Loucy (cell line): ENCODE measurements at regions not wholly inside any gene's neighbourhood (a gene's known extent, or its start where the extent isn't known, plus 50 kb on each side); places are given as distances from the start of the nearest gene placed in this dataset.

Experiments
- H2AFZ ChIP-seq: fragments of 200-600 bp; sonication (generic); 2 replicates; pipeline ENCODE4 v1.6.0; 2016; ENCODE audit warnings: antibody characterized with exemption, mild to moderate bottlenecking, low read length, moderate library complexity
- H3F3A ChIP-seq: fragments of 200-600 bp; 2 replicates; pipeline ENCODE4 v1.6.0; 2016; ENCODE audit warnings: antibody characterized with exemption, low read depth, mild to moderate bottlenecking
- H3K27me3 ChIP-seq: fragments of 200-600 bp; sonication (generic); 2 replicates; pipeline ENCODE4 v1.6.1; 2014; ENCODE audit warnings: low read length, mild to moderate bottlenecking; ENCODE audit not compliant: insufficient read depth, poor library complexity, severe bottlenecking
- H3K36me3 ChIP-seq: fragments of 200-600 bp; sonication (generic); 2 replicates; pipeline ENCODE4 v1.6.1; 2016; ENCODE audit warnings: low read length; ENCODE audit not compliant: insufficient read depth
- H3K4me1 ChIP-seq: fragments of 200-600 bp; sonication (generic); 2 replicates; pipeline ENCODE4 v1.5.1; 2014; ENCODE audit warnings: low read length, mild to moderate bottlenecking; ENCODE audit not compliant: insufficient read depth, poor library complexity, severe bottlenecking
- H3K4me2 ChIP-seq: fragments of 200-600 bp; sonication (generic); 2 replicates; pipeline ENCODE4 v1.6.0; 2014; ENCODE audit warnings: antibody characterized with exemption, low read length, low read depth, mild to moderate bottlenecking; ENCODE audit not compliant: poor library complexity, severe bottlenecking
- H3K4me3 ChIP-seq: fragments of 200-600 bp; sonication (generic); 2 replicates; pipeline ENCODE4 v1.5.1; 2014; ENCODE audit warnings: low read length, mild to moderate bottlenecking, mixed read lengths; ENCODE audit not compliant: poor library complexity, severe bottlenecking
- H3K79me2 ChIP-seq: fragments of 200-600 bp; sonication (generic); 2 replicates; pipeline ENCODE4 v1.6.1; 2014; ENCODE audit warnings: low read length; ENCODE audit not compliant: insufficient read depth
- H3K9ac ChIP-seq: fragments of 200-600 bp; sonication (generic); 2 replicates; pipeline ENCODE4 v1.6.0; 2014; ENCODE audit warnings: mild to moderate bottlenecking, low read depth, low read length, moderate library complexity; ENCODE audit not compliant: poor library complexity, severe bottlenecking
- H3K9me2 ChIP-seq: fragments of 200-600 bp; sonication (generic); replicated peaks from 2 replicates; pipeline ENCODE4 v1.6.1; 2016; ENCODE audit warnings: low read depth, low read length, mixed read lengths
- H3K9me3 ChIP-seq: fragments of 200-600 bp; sonication (generic); 2 replicates; pipeline ENCODE4 v1.6.1; 2014; ENCODE audit warnings: mild to moderate bottlenecking, antibody characterized with exemption, low read length, low read depth; ENCODE audit not compliant: insufficient read depth
- H4K20me1 ChIP-seq: fragments of 200-600 bp; sonication (generic); 2 replicates; pipeline ENCODE4 v1.6.0; 2014; ENCODE audit warnings: antibody characterized with exemption, low read length, mild to moderate bottlenecking; ENCODE audit not compliant: insufficient read depth, poor library complexity, severe bottlenecking
- CTCF ChIP-seq: fragments of 200-600 bp; sonication (generic); conservative IDR thresholded peaks from 2 replicates; pipeline ENCODE4 v1.5.1; 2014; ENCODE audit warnings: mild to moderate bottlenecking, antibody characterized with exemption, low read length
- EZH2phosphoT487 ChIP-seq: fragments of 200-600 bp; IDR thresholded peaks from 2 replicates; pipeline ENCODE4 v1.6.1; 2018; ENCODE audit warnings: antibody characterized with exemption, mild to moderate bottlenecking, moderate library complexity, borderline replicate concordance

DNA sequence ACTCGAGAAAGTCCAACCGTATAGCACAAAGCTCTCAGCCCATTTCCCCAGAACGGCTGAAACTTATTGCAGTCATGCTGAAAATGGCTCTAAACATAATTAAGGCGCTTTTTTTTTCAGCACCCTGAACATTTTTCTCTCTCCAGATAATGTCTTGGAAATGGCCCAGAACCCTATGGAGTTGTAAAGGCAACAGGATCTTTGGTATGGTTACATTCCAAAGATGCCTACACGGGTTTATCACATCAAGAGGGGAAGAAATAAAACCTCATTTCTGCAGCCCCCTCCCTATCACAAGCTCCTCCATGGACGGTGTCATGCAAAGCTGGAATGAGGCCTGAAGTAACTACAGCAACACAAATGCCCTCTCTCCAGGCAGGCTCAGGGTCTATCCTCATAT, 126.4 kb upstream of the GALNT2 start:
- Histone ChIP-seq H2AFZ (no peak overlapping the region), H3K27me3 (no peaks in the 10 kb centered on the region), H3K9me3 (no peaks in the 10 kb centered on the region), H3K4me2 (no peak overlapping the region), H3F3A (no peaks in the 10 kb centered on the region), H3K9me2 (no peaks in the 10 kb centered on the region), H3K4me3 (no peak overlapping the region), H3K4me1 (no peaks in the 10 kb centered on the region), H3K79me2 (no peaks in the 10 kb centered on the region), H3K9ac (no peak overlapping the region), H4K20me1 (no peaks in the 10 kb centered on the region), H3K36me3 (no peaks in the 10 kb centered on the region)
- no peak for TF ChIP-seq EZH2phosphoT487
- no peak for TF ChIP-seq CTCF

DNA sequence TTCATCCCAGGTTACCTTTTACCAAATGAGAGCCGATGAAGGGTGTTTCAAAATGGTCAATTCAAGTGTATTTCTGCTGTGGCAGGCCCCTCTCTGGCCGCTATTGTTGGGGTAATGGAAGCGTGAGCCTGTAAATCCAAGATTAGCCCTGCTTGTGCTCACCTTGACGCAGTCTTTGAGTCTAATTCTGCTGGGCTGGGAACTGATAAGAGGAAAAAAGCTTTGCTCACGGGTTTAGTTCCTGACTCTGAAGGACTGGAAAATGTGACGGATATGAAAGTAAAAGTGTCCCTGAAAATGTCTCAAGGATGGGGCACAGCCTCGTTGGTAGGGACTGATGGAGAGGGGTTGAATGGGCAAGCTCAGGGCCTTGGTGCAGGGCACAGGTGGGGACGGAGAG, 125.9 kb upstream of the GALNT2 start:
- H4K20me1 ChIP-seq = no peaks in the 10 kb centered on the region

GRCh38 chr1:229941831-229942230, 125.2 kb upstream of the GALNT2 start:
- H3K79me2 ChIP-seq = no peaks in the 10 kb centered on the region
- TF ChIP-seq EZH2phosphoT487 (no peak), CTCF (no peak)
- no peak overlapping the region for H3K4me3 ChIP-seq
- no peak overlapping the region for H3K9ac ChIP-seq
- H2AFZ ChIP-seq = no peak overlapping the region
- no peaks in the 10 kb centered on the region for H3K36me3 ChIP-seq
- H3K4me2 ChIP-seq = no peak overlapping the region
- H3K9me3 ChIP-seq = no peaks in the 10 kb centered on the region
- H3K9me2 ChIP-seq = no peaks in the 10 kb centered on the region
- no peaks in the 10 kb centered on the region for H3K4me1 ChIP-seq
- no peaks in the 10 kb centered on the region for H3F3A ChIP-seq
- no peaks in the 10 kb centered on the region for H3K27me3 ChIP-seq
- H4K20me1 ChIP-seq = no peaks in the 10 kb centered on the region

More for the DNA sequence above, 125.9 kb upstream of the GALNT2 start:
- no peaks in the 10 kb centered on the region for H3K9me2 ChIP-seq
- no peak overlapping the region for H3K4me2 ChIP-seq
- no peaks in the 10 kb centered on the region for H3K36me3 ChIP-seq
- no peaks in the 10 kb centered on the region for H3K9me3 ChIP-seq
- H3K79me2 ChIP-seq = no peaks in the 10 kb centered on the region
- H2AFZ ChIP-seq = no peak overlapping the region
- H3K4me1 ChIP-seq = no peaks in the 10 kb centered on the region
- no peaks in the 10 kb centered on the region for H3K27me3 ChIP-seq
- no peak overlapping the region for H3K9ac ChIP-seq
- no peak overlapping the region for H3K4me3 ChIP-seq
- no peaks in the 10 kb centered on the region for H3F3A ChIP-seq
- no peak for TF ChIP-seq CTCF
- TF ChIP-seq EZH2phosphoT487 = no peak
